ENCODE measurements at regions not wholly inside any gene's neighbourhood (a gene's known extent, or its start where the extent isn't known, plus 50 kb on each side); places are given as distances from the start of the nearest gene placed in this dataset.
"Not testable (repeated sequence)": the region's sequence is repeated elsewhere in the genome, so short reads cannot be mapped to it uniquely, and the experiment has no call there.

GRCh38 chr11:45000918-45001317 is 50.2 kb upstream of the TP53I11 start:
- in situ Hi-C loops (cut with MboI; ENCODE audit: low sequenced_read_pairs, unreplicated experiment) = no loop called here
- no peak for TF ChIP-seq CTCF (IDR thresholded peaks at IDR 0.05; ENCODE audit: borderline replicate concordance, control extremely low read depth, extremely low read depth, insufficient read depth, missing control alignments)
- DNase-seq (ENCODE audit: low spot score) = no peak

- no peak for DNase-seq (ENCODE audit: low spot score)
- in situ Hi-C loops (cut with MboI; ENCODE audit: low sequenced_read_pairs, unreplicated experiment) = no loop called here
Observed at GRCh38 chr11:45001466-45002165, 50.9 kb upstream of the TP53I11 start.

GRCh38 chr11:45005106-45005505 is 54.4 kb upstream of the TP53I11 start:
- DNase-seq (ENCODE audit: low spot score) = no peak
- in situ Hi-C loops (cut with MboI; ENCODE audit: low sequenced_read_pairs, unreplicated experiment) = no loop called here
- TF ChIP-seq CTCF (IDR thresholded peaks at IDR 0.05; ENCODE audit: borderline replicate concordance, control extremely low read depth, extremely low read depth, insufficient read depth, missing control alignments) = no peak

More at GRCh38 chr11:45001466-45002165, 50.9 kb upstream of the TP53I11 start:
- no peak for TF ChIP-seq CTCF (IDR thresholded peaks at IDR 0.05; ENCODE audit: borderline replicate concordance, control extremely low read depth, extremely low read depth, insufficient read depth, missing control alignments)

GRCh38 chr11:45007011-45007410 is 56.3 kb upstream of the TP53I11 start:
- in situ Hi-C loops (cut with MboI; ENCODE audit: low sequenced_read_pairs, unreplicated experiment) = no loop called here
- TF ChIP-seq CTCF (IDR thresholded peaks at IDR 0.05; ENCODE audit: borderline replicate concordance, control extremely low read depth, extremely low read depth, insufficient read depth, missing control alignments) = no peak
- no peak for DNase-seq (ENCODE audit: low spot score)

GRCh38 chr11:45015983-45016382 is 65.3 kb upstream of the TP53I11 start:
- in situ Hi-C loops (cut with MboI; ENCODE audit: low sequenced_read_pairs, unreplicated experiment); DNase-seq (ENCODE audit: low spot score): not testable (repeated sequence)

GRCh38 chr11:45016446-45016845 is 65.8 kb upstream of the TP53I11 start:
- DNase-seq (ENCODE audit: low spot score); in situ Hi-C loops (cut with MboI; ENCODE audit: low sequenced_read_pairs, unreplicated experiment): not testable (repeated sequence)

- in situ Hi-C loops (cut with MboI; ENCODE audit: low sequenced_read_pairs, unreplicated experiment) = no loop called here
- DNase-seq (ENCODE audit: low spot score) = no peak
- TF ChIP-seq CTCF (IDR thresholded peaks at IDR 0.05; ENCODE audit: borderline replicate concordance, control extremely low read depth, extremely low read depth, insufficient read depth, missing control alignments) = no peak
Observed at GRCh38 chr11:45017329-45017728, 66.6 kb upstream of the TP53I11 start.

GRCh38 chr11:45021001-45021400 is 70.3 kb upstream of the TP53I11 start:
- DNase-seq (ENCODE audit: low spot score) = no peak
- no peak for TF ChIP-seq CTCF (IDR thresholded peaks at IDR 0.05; ENCODE audit: borderline replicate concordance, control extremely low read depth, extremely low read depth, insufficient read depth, missing control alignments)
- in situ Hi-C loops (cut with MboI; ENCODE audit: low sequenced_read_pairs, unreplicated experiment) = no loop called here

Data from GM13976 (cell line).